ENCODE measurements at regions not wholly inside any gene's neighbourhood (a gene's known extent, or its start where the extent isn't known, plus 50 kb on each side); places are given as distances from the start of the nearest gene placed in this dataset.

- TF ChIP-seq EP300 (IDR thresholded peaks at IDR 0.05; ENCODE audit: borderline replicate concordance), result no peak
- TF ChIP-seq RAD21 (IDR thresholded peaks at IDR 0.05; ENCODE audit: low read depth), result no peak
- no peak for TF ChIP-seq REST (IDR thresholded peaks at IDR 0.05; ENCODE audit: low read depth)
- no peak for TF ChIP-seq CEBPB (IDR thresholded peaks at IDR 0.05)
- TF ChIP-seq FOXM1 (IDR thresholded peaks at IDR 0.05; ENCODE audit: borderline replicate concordance, low read depth), result no peak
- TF ChIP-seq USF1 (IDR thresholded peaks at IDR 0.05), result no peak
- TF ChIP-seq TCF12 (IDR thresholded peaks at IDR 0.05; ENCODE audit: low read depth), result no peak
- no peak for TF ChIP-seq ZBTB7A (IDR thresholded peaks at IDR 0.05; ENCODE audit: low read depth)
- no peak for TF ChIP-seq YY1 (IDR thresholded peaks at IDR 0.05; ENCODE audit: low read depth)
- TF ChIP-seq CREB1 (IDR thresholded peaks at IDR 0.05; ENCODE audit: low read depth), result no peak
- TF ChIP-seq NFIC (IDR thresholded peaks at IDR 0.05), result no peak
- no peak for TF ChIP-seq TAF1 (IDR thresholded peaks at IDR 0.05; ENCODE audit: low read depth)
- no peak for TF ChIP-seq EGR1 (IDR thresholded peaks at IDR 0.05)
- TF ChIP-seq MAX (IDR thresholded peaks at IDR 0.05), result no peak
- TF ChIP-seq TEAD4 (IDR thresholded peaks at IDR 0.05), result no peak
Observed at GRCh38 chr5:179497636-179498340, 52.6 kb upstream of the RUFY1 start.

- TF ChIP-seq CEBPB (IDR thresholded peaks at IDR 0.05) (no peak), TEAD4 (IDR thresholded peaks at IDR 0.05) (no peak), RAD21 (IDR thresholded peaks at IDR 0.05; ENCODE audit: low read depth) (peak; percentile 42)
Observed at GRCh38 chr5:179495906-179496455, 54.4 kb upstream of the RUFY1 start.

- no peak for TF ChIP-seq TCF12 (IDR thresholded peaks at IDR 0.05; ENCODE audit: low read depth)
- TF ChIP-seq FOXM1 (IDR thresholded peaks at IDR 0.05; ENCODE audit: borderline replicate concordance, low read depth), result no peak
- TF ChIP-seq MAX (IDR thresholded peaks at IDR 0.05), result no peak
- TF ChIP-seq EGR1 (IDR thresholded peaks at IDR 0.05), result no peak
- TF ChIP-seq REST (IDR thresholded peaks at IDR 0.05; ENCODE audit: low read depth), result no peak
- no peak for TF ChIP-seq TEAD4 (IDR thresholded peaks at IDR 0.05)
- TF ChIP-seq USF1 (IDR thresholded peaks at IDR 0.05), result no peak
Observed at GRCh38 chr5:179494774-179495526, 55.4 kb upstream of the RUFY1 start.

- TF ChIP-seq CREB1 (IDR thresholded peaks at IDR 0.05; ENCODE audit: low read depth) (no peak), CEBPB (IDR thresholded peaks at IDR 0.05) (no peak), NFIC (IDR thresholded peaks at IDR 0.05) (no peak), EGR1 (IDR thresholded peaks at IDR 0.05) (no peak), USF1 (IDR thresholded peaks at IDR 0.05) (no peak), EP300 (IDR thresholded peaks at IDR 0.05; ENCODE audit: borderline replicate concordance) (no peak), TAF1 (IDR thresholded peaks at IDR 0.05; ENCODE audit: low read depth) (no peak), ZBTB7A (IDR thresholded peaks at IDR 0.05; ENCODE audit: low read depth) (no peak), TEAD4 (IDR thresholded peaks at IDR 0.05) (no peak), RAD21 (IDR thresholded peaks at IDR 0.05; ENCODE audit: low read depth) (no peak), FOXM1 (IDR thresholded peaks at IDR 0.05; ENCODE audit: borderline replicate concordance, low read depth) (no peak), REST (IDR thresholded peaks at IDR 0.05; ENCODE audit: low read depth) (no peak), TCF12 (IDR thresholded peaks at IDR 0.05; ENCODE audit: low read depth) (no peak), MAX (IDR thresholded peaks at IDR 0.05) (no peak), YY1 (IDR thresholded peaks at IDR 0.05; ENCODE audit: low read depth) (no peak)
Observed at GRCh38 chr5:179488975-179489374, 61.4 kb upstream of the RUFY1 start.
